IPS DF 4.7 (cell line): ENCODE measurements at regions not wholly inside any gene's neighbourhood (a gene's known extent, or its start where the extent isn't known, plus 50 kb on each side); places are given as distances from the start of the nearest gene placed in this dataset.

Experiments
- DNase-seq: peaks from one replicate; pipeline ENCODE4 v3.0.0-alpha.2; 2013; ENCODE audit warnings: low spot score; ENCODE audit errors: extremely low read depth

GRCh38 chr20:7078804-7079203 lies 311.3 kb downstream of the BMP2 start:
- no peak for DNase-seq

- no peak for DNase-seq
Observed at GRCh38 chr20:7080472-7080871, 313.0 kb downstream of the BMP2 start.

DNA sequence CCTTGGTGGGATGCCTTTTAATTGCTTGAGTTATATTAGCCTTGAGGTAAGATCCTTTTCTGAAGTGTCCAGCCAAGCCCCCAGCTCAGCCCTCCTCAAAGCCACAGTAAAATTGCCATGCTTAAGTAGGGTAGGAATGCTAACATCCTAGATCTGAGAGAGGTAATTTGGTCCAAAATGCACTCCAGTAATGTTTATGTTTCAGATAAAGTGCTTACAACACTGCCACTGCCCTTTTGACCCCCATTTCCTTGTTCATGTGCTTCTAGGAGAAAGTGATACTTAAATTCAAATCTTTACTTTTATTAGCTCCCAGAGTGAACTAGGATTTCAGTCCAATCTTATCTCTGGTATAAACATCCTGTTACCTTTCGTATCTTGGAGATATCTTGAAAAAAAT lies 318.0 kb downstream of the BMP2 start:
- no peak for DNase-seq

DNA sequence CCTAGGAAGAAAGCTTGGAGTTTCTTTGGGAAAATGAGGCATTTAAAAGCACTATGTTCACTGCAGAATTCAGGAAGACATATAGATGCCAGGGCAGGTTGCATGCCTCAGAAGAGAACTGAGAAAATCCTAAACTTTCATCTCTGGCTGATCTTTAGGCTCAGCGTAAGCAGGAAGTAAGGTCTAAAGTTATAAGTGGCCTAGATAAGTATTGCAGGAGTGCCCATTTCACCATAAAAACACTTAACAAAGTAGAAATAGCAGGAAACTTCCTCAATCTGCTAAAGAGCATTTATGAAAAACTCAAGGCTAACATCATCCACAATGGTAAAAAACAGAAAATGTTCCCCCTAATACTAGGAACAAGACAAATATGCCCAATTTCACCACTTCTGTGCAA lies 320.3 kb downstream of the BMP2 start:
- DNase-seq: no peak

DNA sequence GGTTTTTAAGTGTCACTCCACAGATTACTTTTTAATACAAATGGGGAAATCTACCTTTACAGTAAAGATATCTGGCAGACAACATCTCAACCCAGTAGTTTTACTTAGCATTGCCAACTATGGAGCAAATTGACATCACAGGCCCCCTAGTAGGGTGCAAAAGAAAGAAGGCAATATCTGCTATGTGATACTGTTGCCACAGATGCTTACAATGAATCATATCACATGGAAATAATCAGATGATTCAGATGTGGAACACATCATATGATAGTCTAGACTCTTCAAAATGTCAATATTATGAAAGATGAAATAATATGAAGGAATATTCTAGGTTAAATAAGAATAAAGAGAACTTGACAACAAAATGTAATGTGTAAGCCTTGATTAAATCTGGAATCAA lies 322.5 kb downstream of the BMP2 start:
- DNase-seq: no peak

DNA sequence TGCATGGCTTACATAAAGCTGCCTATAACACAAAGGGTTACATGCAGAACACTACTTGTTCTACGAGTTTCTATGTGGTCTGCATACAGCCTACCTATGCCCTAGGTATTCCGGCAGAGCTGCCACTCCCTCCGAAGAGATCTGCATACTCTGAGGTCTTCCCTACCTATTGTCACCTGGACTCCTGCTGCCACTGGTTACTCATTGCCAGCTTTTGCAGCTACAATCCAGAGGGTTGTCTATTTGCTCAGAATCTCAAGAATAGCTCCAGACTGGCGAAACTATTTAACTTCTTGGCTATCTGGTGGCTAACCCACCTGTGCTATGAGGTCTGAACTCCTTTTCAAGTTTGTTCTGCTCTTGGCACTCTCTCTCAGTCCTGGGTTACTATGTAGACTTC lies 323.3 kb downstream of the BMP2 start:
- DNase-seq: no peak

- no peak for DNase-seq
Observed at GRCh38 chr20:7091655-7092054, 324.2 kb downstream of the BMP2 start.

DNA sequence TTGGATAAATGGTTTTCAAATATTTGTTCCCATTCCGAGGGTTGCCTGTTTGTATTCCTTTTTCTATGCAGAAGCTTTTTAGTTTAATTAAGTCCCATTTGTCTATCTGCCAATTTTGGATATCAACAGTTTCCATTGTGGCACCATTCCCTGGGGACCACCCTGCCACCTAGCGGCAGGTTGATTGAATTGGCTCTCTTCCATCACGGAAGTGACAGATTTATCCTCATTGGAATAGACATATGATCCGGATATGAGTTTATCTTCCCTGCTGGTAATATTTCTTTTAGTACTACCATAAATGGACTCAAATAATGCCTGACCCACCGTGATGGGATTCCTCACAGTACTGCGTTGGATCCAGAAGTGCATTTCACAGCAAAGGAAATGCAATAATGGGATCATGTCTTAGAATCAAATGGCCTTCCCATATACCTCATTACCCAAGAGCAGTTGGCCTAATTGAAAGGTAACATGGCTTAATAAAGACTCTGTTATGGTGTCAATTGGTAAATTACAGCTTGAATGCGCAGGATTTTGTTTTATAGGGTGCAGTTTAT lies 327.0 kb downstream of the BMP2 start:
- no peak for DNase-seq

- DNase-seq: no peak
Observed at GRCh38 chr20:7106910-7107309, 339.4 kb downstream of the BMP2 start.

- no peak for DNase-seq
Observed at GRCh38 chr20:7108929-7109328, 341.4 kb downstream of the BMP2 start.

GRCh38 chr20:7113577-7114466 lies 346.3 kb downstream of the BMP2 start:
- peak; percentile 58 for DNase-seq

- DNase-seq: no peak
Observed at GRCh38 chr20:7123457-7123856, 356.0 kb downstream of the BMP2 start.

DNA sequence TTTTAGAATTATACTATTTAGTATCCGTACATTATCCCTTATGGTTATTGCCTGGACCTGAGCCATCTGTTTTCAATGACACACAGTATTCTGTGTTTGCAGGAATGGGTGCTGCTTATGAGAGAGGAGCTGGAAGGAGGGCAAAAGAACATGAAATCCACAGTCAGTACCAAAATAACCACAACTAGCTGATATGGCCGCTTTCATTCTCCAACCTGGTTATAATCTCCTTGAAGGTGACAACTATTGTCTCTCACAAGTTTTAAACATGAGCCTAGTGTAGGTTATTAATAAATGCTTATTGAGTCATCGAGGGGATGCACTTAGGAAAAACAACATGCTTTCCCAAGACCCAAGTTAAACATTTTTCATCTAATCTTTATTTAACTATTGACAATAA lies 356.6 kb downstream of the BMP2 start:
- no peak for DNase-seq

- DNase-seq: no peak
Observed at GRCh38 chr20:7136886-7137285, 369.4 kb downstream of the BMP2 start.

- DNase-seq: no peak
Observed at GRCh38 chr20:7137395-7138151, 370.1 kb downstream of the BMP2 start.

DNA sequence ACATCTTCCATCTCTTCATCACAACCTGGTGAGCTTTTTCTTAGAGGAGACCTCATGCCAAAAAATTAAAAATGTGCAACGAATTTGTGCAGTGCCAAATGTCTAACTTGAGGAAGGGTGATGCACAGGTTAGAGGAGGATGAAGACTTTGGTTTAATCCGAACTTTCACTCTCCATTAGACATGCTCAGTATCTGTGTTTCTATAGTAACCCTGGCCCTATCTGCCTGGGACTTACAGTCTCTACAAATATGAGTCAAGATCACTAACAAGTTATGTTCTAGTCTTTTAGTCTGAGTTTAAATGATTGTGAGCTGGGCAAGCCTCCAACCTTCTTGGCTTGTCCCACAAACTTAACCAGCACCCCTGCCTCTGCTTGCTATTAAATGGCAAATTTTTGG lies 377.0 kb downstream of the BMP2 start:
- DNase-seq: no peak

GRCh38 chr20:7146552-7147219 lies 379.2 kb downstream of the BMP2 start:
- no peak for DNase-seq

DNA sequence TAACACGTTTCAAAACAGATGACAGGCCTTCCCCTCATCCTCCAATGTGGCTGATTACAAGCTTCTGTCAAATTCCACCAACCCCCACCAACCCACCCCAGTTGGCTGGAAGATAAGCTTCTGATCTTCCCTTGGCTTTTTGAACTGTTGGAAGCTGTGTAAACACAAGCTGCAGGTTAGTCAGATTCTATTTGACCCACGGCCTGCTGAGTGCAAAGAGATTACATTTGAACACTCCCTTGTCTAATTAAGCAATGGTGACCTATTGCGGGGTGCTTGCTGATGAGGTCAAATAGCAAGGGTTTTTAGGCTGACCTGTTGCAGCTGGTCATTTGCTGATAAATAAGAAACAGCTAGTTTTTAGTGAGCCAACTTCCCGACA lies 379.7 kb downstream of the BMP2 start:
- DNase-seq: no peak

DNA sequence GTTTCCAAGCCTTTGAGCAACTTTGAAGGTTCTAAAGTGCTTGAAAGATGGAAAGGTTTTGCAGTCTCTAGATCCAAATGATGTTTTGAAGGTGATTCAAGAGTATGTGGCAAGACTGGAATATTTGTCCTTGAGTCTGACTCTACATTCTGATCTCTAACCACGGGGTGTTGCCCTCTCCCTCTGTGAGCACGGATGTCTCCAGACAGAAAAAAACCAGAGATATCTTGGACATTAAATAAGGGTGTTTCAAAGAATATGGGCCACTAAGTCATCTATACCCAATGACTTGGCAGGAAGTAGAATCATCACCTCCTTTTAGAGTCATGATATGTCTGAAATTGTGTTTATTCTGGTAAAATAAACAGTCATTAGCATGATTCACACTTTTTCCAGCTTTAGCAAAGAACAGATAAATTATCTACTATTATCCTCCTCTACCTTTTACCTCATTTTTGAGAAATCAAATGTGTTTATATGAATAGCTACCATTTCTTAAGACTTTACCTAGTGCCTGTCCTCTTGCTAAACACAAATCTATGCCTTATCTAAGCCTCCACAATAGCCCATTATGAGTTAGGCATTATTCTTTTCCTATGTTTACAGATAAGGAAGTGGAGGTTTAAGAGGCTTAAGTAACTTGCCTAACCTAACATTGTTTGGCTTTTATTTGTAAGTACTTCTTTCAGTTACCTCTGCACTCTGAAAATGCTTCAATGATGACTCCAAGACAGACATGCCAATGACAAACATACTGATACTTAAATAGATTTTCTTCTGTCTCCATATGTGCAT lies 384.4 kb downstream of the BMP2 start:
- DNase-seq: no peak

DNA sequence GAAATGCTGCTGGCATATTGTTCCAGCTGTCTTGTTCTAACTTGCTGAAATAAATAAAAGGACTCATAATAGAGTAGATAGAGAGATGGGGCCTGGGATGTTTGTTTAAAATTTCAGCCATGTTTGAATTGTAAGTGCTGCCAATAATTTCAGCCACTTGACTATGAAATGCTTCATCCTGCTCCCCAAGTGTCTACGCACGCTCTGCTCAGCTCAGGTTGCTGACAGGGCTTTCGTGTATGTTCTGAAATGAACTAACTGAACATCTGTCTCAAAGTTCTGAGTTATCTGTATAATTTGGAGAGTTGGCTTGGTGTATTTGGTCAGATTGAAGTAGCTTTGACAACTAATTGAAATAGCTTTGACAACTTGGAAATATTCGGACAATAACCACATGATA lies 387.8 kb downstream of the BMP2 start:
- no peak for DNase-seq

DNA sequence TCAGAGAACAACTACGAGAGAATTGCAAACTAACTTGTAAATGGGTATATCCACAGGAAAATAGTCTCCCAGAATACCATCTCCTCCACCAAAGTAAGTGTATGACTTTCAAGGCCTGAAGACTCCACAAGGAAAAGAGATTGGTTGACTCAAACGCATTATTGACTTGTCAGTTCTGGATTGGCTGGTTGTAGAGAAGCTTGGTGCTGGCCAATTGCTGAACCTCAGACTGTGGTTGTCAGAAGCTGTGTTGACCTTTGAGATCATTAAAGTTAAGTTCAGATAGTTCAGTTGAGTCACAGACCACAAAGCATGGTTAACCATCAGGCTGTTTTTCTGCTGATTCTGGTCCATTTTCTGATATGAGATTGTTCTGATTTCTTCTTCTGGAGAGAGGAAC lies 388.3 kb downstream of the BMP2 start:
- DNase-seq: no peak
